GM19463 (cell line): ENCODE measurements at regions not wholly inside any gene's neighbourhood (a gene's known extent, or its start where the extent isn't known, plus 50 kb on each side); places are given as distances from the start of the nearest gene placed in this dataset.

Experiments
- ATAC-seq: cut with Tn5 transposase; IDR thresholded peaks from one replicate; pipeline ENCODE4 v1.9.1; 2021; ENCODE audit warnings: mild to moderate bottlenecking, moderate library complexity; ENCODE audit not compliant: unreplicated experiment

GRCh38 chr4:67126570-67126969 lies 418.7 kb downstream of the CENPC start:
- ATAC-seq, result no peak

- ATAC-seq, result no peak
Observed at GRCh38 chr4:67125636-67126514, 419.4 kb downstream of the CENPC start.

DNA sequence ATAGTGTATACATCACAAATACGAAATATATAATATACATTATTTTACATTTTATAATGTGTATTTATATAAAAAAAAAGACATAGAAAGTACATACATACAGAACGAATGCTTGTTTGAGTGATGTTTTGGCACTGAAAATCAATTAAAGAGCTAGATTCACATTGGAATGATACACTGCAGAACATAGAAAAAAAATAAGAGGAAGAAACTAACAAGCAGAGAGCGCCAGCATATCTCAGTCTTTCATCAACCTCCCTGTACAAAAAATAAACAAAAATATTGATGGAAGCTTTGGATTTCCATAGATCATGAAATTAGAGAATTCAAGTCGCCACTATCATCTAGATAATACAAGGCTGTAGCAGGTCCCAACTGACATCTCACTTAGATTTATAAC lies 420.6 kb downstream of the CENPC start:
- no peak for ATAC-seq

- ATAC-seq, result no peak
Observed at GRCh38 chr4:67122029-67122428, 423.3 kb downstream of the CENPC start.

- ATAC-seq, result no peak
Observed at GRCh38 chr4:67120369-67120768, 424.9 kb downstream of the CENPC start.

- ATAC-seq, result no peak
Observed at GRCh38 chr4:67109276-67109675, 436.0 kb downstream of the CENPC start.

DNA sequence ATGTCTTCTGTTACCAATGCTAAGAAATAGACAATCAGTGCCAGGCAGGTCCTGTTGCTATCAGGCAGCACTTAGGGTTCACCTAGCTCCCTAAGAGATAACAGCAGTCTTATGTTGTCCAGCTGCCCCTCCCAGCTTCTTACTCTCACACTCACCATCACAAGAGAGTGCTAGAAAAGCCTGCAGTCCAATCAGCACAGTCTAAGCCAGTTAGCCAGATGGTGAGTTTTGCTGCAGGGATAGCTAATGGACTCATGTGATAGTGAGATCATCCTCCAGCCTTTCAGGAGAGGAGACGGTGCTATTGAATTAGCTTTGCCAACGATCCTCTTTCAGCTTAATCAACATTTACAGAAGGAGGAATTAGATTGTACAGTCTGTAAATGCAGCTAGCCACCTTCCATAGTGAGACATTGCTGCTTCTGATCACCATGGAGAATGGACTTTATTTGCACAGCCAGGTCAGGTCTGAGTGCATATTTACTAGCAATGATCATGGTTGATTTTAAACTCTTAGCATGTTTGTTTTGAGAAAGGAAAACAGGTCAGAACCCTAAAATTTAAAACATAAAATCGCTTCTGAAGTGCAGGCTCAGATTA lies 438.3 kb downstream of the CENPC start:
- ATAC-seq, result no peak

DNA sequence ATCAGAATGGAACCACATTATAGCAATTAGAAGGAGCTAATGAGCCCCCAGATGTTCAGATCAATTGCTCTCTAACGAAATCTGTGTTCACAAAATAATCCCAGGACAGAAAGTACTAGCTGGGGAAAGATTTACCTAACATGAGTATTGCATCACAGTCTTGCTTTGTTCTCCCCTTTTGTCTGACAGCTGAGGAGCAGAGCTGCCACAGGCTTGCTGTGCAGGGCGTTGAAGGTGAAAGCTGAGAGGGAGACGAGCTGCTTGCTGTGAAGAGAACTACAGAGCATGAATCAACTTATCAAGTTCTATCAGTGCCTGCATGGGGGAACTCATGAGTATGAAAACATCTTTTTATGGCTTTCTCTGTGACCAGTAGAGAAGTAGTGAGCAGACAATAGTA lies 441.2 kb downstream of the CENPC start:
- ATAC-seq, result no peak

- no peak for ATAC-seq
Observed at GRCh38 chr4:67103001-67103747, 442.1 kb downstream of the CENPC start.

DNA sequence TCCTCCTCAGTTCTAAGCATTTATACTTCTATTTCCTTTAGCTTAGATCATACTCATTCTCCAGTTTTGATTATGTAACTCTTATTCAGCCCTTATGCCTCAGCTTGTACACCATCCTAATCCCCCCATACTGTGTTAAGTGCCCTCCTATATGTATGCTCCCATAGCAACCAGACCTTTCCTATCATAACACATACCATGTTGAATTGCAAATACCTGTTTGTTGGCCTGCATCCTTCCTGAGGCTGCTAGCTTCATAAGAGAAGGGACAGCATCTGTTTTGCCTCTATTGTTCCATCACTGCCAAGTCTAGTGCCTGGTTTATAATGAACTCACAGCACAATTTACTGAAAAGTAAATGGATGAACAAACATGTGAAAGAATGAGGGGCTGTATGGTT lies 443.7 kb downstream of the CENPC start:
- no peak for ATAC-seq

DNA sequence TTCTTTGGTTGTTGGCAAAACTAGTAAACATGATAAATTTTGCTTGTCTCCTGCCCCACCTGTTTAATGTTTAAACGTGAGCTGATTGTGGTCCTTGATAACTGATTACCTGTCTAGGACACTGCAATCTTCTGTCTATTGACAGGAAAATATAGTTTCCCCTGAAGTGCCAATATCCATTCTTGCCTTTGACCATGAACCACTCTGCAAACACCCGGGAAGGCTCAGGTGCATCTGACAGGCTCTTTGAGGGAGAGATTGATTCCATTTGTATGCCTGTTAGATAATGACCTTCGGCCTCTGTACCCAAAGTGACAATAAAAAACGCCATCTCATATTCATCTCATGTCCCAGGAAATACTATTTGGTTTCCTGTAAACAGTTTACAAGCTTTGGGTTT lies 453.0 kb downstream of the CENPC start:
- ATAC-seq, result no peak

GRCh38 chr4:67091673-67092072 lies 453.6 kb downstream of the CENPC start:
- ATAC-seq, result no peak

- peak; percentile 86 for ATAC-seq
Observed at GRCh38 chr4:67087897-67088296, 457.4 kb downstream of the CENPC start.

DNA sequence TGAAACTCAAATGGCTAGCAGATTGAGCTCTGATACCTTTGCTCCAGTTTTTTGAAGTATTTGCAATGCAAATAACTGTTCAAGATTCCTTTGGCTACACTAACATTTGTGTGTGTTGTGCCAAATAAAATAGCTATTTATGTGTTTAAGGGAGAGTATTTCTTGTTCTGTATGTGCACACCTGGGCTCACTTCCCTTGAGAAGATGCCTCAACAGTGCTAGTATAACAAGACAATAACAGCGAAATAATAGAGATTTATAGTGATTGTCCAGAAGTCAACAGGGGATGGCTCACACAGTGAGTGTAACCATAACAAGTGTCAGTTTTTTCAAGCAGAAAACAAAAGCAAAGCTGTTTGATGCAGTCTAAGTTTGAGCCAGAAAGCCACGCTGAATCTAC lies 460.5 kb downstream of the CENPC start:
- no peak for ATAC-seq

- no peak for ATAC-seq
Observed at GRCh38 chr4:67083496-67083895, 461.8 kb downstream of the CENPC start.

DNA sequence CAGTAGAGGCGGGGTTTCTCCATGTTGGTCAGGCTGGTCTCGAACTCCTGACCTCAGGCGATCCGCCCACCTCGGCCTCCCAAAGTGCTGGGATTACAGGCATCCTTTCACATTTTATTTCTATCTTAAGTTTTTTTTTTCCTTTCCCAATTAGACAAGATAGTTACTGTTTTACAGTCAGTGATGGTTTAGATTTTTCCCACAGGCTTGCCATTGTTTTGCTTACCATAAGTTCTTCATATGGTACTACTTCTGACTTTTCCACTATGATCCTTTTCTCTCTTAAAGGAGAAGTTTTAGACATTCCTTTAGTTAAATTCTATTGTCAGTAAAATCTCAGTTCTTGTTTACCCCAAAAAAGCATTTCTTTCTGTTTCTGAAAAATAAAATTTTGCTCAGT lies 462.6 kb downstream of the CENPC start:
- no peak for ATAC-seq

DNA sequence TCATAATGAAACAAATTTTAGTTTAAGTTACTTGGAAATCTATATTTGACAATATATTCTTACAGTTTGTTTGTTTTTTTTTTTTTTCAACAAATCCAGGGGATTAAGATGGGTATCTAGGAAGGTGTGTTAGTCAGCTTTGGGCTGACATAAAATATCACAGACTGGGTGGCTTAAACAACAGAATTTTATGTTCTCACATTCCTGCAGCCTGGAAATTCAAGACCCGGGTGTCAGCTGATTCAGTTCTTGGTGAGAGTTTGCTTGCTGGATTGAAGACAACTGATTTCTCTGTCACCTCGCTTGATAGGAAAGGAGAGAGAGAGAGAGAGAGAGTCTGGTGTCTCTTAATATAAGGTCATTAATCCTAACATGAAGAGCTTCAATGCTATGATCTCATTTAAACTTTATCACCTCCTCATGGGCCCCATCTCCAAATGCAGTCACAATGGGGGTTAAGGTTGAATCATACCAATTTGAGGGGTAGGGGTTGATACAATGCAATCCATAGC lies 465.2 kb downstream of the CENPC start:
- ATAC-seq, result no peak

DNA sequence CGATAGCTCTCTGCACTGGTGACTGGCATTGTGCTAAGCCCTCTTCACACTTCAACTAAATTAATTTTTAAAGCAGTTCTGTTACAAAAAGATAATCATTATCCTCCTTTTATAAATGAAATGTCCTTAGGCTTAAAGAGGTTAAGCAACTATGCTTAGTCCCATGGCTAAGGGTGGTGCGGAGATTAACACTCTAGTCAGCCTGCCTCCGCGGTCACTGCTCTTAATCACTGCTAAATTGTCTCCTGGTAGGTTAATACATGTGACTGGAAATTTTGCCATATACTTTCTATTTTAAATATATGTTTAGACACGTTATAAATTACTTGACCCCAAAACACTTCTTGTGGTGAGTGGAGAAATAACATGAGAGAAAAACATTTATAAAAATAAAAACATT lies 473.7 kb downstream of the CENPC start:
- no peak for ATAC-seq

DNA sequence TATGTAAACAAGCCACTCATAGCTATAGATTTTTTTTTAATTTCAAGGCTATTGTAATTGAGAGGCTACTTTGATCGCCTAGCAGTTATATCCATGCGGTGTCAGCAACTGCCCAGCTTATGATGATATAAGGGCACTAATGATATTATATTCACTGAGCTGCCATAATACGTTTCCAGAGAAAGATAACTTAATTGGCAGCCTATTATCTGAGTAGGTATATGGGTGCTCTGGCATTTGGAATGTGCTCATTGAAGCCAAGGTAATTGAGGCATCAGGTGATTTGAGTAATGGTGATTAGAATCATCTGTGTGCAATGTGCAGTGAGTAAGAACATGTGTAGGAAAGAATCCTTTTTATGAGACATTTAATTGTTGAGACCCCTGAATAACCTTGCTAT lies 490.0 kb downstream of the CENPC start:
- no peak for ATAC-seq

GRCh38 chr4:67054896-67055295 lies 490.4 kb downstream of the CENPC start:
- ATAC-seq, result no peak

DNA sequence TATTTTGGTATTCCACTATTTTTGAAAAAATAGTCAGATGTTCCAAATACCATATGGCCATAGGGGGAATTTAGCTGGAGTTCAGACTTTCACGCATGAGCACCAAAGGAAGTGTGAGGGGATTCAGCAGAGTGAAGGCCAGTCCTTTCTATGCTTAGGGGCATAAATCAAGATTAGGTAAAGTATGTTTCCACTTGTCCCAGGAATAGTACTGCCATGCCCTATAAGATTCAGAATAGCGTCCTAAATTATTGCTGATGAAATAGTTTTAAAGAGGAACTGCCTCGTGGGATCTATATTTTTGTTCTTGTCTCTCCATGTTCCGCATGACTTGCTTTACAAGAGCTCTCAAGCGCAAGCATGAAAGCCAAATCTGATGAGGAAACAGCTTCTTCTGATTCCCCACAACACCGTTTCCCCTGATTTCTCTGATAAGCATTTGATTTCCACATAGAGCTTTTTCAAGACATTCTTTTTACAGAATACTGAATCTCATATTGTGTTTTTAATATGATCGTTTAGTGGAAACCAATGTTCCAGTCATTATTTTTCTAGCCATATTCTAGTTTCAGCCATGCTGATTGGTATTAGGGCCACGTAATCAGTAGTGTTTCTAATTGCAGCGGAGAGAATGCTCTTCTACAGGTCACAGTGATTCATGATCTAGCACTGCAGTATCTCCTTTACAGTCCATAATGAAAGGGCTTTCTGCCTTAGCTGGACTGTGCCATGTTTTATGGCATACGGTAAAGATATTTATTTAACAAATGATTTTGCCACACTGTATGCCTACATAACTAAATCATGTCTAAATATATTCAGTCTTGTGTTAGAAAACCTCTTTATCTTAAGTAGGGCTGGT lies 492.3 kb downstream of the CENPC start:
- ATAC-seq, result no peak
